ENCODE measurements at regions not wholly inside any gene's neighbourhood (a gene's known extent, or its start where the extent isn't known, plus 50 kb on each side); places are given as distances from the start of the nearest gene placed in this dataset.
"Not testable (repeated sequence)": the region's sequence is repeated elsewhere in the genome, so short reads cannot be mapped to it uniquely, and the experiment has no call there.

DNA sequence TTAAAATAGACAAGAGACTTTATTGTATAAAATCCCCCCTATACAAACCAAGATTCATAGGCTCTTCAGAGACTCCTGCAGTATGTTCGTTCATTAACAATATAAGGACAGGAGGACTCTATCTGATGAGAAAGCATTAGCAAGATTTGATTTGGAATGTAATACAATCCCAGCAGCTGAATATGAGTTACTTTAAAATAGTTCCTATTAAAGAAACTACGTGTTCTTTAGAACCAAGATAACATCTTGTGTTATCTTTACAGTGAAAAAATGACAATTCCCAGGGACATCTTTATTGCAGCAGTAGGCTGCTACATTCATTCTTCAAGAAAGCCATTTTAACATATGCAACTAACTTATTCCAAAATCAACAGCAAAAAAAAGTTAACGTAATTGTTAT, 1360.1 kb upstream of the GJE1 start:
- no peak for DNase-seq

DNA sequence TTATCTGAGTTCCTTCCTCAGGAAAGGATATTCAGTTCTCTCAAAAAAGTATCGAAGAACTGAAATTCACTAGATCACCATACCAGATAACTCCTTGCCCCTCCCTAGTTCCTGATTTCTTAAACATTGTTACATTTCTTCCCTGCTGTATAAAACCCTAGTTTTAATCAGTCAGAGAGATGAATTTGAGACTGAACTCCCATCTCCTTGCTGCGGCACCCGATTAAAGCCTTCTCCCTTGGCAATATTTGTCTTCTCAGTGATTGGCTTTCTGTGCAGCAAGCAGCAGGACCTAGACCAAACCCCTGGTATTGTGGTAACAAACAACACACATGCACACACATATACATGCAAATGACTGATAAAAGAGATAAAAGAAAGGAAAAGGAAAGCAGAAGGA, 1364.6 kb upstream of the GJE1 start:
- no peak for DNase-seq

DNA sequence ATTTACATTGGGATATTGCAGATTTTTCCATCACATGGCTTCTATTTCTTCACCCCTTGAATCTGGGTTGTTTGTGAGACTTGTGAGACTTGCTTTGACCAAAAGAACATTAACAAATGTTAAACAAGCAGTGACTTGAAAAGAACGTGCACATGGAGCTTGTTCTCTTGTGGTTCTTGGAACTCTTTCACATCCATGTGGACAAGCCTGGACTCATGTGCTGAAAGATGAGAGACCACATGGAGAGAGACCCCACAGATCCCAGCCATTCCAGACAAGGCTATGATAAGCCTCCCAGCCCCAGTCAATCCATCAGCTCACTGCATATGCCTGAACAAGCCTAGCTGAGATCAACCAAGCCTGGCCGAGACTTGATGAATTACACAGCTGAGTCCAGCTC, 1365.7 kb upstream of the GJE1 start:
- DNase-seq: no peak

DNA sequence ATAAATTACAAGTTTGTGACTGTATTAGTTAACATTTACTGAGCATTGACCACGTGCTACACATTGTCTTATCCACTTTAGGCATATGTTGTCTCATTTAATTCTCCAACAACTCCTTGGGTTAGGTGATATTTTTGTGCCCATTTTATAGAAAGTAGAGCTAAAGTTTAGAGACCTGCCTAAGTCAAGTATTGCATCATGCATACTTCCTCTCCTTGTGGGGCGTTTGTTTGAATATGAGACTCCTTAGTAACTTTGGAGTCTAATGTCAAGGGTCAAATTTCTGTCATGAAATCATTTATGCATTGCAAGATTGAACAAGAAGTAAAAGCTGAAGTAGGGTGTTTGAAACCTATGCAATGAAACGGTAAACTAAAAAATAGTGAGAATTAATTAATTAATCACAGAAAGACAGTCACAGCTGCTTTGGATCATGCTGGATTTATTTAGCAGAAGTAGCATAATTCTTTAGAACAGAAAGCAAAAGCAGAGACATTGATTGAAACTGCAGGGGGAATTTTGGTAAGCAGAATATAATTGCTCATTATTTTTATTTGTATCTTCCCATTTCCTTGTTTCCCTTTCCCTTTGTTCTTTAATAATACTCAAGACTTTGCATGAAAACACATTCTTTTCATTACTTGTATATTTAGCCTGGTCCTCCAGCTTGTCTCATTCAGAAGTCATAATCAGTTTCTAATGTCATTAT, 1374.4 kb upstream of the GJE1 start:
- no peak for DNase-seq

DNA sequence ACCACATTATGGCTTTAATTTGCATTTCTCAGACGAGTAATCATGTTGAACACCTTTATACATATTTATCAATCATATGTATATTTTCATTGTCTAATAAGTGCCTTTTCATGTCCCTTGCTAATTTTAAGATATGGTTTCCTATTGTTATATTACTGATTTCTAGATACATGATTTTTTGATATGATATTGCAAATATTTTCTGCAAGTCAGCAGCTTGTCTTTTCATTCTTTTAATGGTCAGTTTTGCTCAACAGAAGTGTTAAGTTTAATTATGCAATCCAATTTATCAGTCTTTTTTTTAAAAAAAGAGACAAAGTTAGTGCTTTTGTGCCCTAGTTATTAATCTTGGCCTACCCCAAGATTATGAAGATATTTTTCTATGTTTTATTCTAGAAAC, 1377.8 kb upstream of the CITED2 start:
- no peak for DNase-seq

- DNase-seq: no peak
Measured at GRCh38 chr6:140747114-140747513, 1372.7 kb upstream of the CITED2 start.

DNA sequence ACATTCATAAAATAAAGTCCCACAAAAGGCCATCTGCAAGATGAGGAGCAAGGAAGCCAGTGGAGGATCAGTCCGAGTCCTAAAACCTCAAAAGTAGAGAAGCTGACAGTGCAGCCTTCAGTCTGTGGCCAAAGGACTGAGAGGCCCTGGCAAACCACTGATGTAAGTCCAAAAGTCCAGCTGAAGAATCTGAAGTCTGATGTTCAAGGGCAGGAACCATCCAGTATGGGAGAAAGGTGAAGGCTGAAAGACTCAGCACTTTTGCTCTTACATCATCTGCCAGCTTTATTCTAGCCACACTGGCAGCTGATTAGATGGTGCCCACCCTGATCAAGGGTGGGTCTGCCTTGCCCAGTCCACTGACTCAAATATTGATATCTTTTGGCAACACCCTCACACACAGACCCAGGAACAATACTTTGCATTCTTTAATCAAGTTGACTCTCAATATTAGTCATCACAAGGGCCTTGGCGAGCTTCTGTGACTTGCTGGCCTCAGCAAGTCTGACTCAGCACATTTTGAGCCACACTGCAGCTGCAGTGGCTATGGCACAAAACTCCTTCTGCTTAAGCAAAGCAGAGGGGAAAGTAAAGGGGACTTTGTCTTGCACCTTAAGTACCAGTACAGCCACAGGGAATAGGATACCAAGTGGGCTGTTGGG, 1370.3 kb upstream of the CITED2 start:
- DNase-seq: no peak

GRCh38 chr6:140736231-140736630, 1361.8 kb upstream of the CITED2 start:
- no peak for DNase-seq

DNA sequence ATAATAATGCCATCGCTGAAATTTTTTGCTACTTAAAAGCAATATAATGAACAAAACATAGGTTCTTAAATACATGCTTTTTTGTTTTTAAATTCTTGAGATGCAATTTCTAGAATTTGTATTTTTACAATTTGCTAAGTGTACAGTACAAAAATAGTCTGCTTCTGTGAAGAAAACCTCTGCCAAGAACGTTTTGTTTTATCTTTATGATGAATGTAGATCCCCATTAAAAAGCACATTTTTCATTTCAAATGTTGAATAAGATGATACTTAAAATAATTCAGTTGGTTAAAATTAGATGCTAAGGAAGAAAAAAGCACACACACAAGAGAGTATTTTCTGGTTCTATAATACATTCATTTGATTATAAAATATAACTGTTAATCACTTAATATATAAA, 1358.5 kb upstream of the CITED2 start:
- no peak for DNase-seq

DNA sequence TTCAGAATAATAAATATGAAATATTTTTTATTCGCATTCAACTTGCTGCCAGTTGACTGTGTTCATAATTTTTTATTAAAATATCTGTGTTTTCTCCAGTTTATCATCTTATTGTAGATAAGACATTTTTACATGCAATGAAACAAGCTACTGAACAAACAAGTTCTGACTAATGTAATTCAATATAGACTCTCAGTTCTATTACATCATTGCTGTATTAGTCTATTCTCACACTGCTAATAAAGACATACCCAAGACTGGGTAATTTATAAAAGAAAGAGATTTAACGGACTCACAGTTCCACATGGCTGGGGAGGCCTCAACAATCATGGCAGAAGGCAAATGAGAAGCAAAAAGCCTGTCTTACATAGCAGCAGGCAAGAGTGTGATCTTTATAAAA, 1357.7 kb upstream of the CITED2 start:
- no peak for DNase-seq

GRCh38 chr6:140731741-140732140, 1357.3 kb upstream of the CITED2 start:
- DNase-seq: no peak

DNA sequence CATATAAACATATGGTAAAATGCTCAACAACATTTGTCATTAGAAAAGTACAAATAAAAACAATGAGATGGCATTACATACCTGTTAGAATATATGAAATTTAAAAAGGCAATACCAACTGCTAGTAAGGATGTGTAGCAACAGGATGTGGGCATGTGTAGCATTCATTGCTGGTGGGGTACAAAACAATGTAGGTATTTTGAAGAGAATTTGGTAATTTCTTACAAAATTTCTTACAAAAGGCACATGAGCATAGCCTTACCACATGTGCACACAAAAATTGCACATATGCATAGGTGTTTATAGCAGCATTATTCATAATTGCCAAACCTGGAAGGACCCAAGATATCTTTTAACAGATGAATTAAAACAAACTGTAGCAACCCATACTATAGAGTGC, 1355.1 kb upstream of the CITED2 start:
- DNase-seq: no peak

DNA sequence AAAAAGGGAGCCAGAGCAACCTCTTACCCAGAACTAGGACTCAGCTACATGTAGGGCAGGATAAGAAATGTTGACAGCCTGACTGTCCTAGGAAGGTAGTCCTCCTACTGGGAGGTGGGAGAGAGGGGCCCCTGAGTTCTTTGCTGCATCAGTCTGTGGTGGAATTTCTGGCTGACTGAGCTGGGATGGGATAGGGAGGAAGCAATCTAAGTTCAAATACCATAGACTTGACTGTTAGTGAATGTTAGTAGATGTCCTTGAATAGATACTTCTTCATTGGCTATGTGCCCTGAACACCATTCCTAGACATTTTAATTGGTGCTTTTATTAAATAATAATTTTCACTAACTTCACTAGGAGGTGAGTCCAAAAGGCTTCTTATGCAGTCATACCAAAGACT, 1343.6 kb upstream of the CITED2 start:
- DNase-seq: no peak

DNA sequence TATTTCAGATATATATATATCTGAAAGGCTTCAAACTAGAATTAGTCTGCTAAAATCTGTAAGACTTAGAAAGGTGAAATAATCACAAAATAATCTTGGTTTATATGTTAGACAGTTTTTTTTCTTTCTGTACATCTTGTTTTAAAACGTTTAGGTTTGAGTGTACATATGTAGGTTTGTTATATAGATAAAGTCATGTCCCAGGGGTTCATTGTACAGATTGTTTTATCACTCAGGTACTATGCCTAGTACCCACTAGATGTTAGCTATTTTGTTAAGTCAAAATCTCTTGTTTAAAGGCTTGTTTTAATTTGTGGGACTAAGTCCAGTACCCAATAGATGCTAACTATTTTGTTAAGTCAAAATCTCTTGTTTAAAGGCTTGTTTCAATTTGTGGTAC, 1339.0 kb upstream of the CITED2 start:
- no peak for DNase-seq

GRCh38 chr6:140711019-140711613, 1336.7 kb upstream of the CITED2 start:
- no peak for DNase-seq

- DNase-seq: no peak
Measured at GRCh38 chr6:140708441-140708840, 1334.0 kb upstream of the CITED2 start.

DNA sequence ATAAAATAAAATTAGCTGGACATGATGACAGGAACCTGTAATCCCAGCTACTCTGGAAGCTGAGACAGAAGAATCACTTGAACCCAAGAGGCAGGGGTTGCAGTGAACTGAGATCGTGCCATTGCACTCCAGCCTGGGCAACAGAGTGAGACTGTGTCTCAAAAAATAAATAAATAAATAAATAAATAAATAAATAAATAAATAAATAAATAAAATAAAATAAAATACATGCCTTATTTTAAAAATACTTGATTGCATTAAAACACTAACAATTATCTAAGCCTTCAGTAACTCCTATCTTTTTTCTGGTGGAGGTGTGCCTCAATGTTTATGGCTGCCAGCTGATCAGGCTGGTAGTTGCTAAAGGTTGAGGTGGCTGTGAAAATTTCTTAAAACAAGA, 1329.6 kb upstream of the CITED2 start:
- DNase-seq: not testable (repeated sequence)

- no peak for DNase-seq
Measured at GRCh38 chr6:140697585-140697984, 1323.1 kb upstream of the CITED2 start.

- DNase-seq: no peak
Measured at GRCh38 chr6:140684776-140685550, 1310.5 kb upstream of the CITED2 start.

DNA sequence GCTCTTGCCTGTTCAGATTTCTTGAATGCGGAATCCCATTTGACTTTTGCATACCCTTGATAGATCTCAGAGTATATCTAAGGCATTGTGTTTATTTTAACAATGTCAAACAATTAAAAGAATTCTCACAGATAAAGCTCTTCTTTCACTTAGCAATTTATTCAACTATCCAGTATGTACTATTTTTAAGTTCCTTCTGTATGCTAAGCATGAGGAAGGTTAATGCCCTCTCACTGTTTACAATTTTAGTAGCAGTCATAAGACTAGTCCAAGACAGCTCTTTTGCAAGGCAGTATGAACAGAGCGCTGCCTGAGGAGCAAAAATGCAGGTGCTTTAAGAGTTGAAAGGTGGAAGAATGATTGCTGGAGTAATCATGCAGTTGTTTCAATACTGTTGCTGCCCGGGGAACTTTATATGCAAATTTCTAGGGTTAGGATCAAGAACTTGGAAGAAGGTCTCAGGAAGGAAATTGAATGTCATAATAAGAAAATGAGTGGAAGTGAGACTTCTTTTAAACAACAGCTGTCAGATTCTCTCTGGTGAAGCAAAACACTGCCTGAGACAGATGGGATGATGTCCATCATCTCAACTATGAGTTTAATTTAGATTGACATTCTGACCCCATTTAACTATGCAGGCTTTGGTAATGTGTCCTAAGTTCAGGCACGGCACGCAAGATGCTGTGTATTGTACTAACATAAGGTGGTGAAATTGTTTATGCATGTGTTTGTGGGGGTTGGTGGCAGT, 1303.5 kb upstream of the CITED2 start:
- DNase-seq: no peak

DNA sequence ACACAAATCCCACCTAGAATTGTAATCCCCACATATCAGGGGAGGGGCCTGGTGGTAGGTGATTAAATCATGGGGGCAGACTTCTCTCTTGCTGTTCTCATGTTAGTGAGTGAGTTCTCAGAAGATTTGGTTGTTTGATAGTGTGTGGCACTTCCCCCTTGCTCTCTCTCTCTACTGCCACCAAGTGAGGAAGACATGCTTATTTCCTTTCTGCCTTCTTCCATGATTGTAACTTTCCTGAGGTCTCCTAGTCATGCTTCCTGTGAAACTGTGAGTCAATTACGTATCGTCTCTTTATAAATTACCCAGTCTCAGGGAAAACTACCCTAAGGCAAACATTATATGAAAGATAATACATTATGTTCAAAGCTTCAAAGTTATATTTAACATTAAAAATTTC, 1297.5 kb upstream of the CITED2 start:
- DNase-seq: no peak

DNA sequence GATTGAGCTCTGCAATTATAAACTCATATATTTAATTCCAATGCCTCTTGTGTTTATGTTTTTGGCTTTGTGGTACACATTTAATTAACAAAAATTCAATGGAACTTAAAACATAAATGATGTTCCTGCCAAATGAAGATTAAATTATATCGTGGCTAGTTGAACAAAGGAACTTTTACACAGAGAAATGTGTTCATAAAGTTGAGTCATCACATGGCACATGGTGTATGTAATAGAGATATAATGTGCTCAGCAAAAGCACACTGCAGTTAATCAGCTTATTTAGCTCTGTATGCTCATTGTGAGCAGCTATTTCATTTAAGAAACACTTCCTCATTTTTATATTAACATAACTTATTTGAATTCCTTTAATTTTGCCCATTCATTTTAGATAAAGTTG, 1295.6 kb upstream of the CITED2 start:
- no peak for DNase-seq
